NB4 (cell line): ENCODE measurements at regions not wholly inside any gene's neighbourhood (a gene's known extent, or its start where the extent isn't known, plus 50 kb on each side); places are given as distances from the start of the nearest gene placed in this dataset.

Experiments
- CTCF ChIP-seq: IDR thresholded peaks from one replicate; pipeline ENCODE4 v1.5.1; 2012; ENCODE audit warnings: low read depth, low read length
- POLR2A ChIP-seq: IDR thresholded peaks from 2 replicates; pipeline ENCODE4 v1.6.1; 2011; ENCODE audit warnings: mild to moderate bottlenecking; ENCODE audit not compliant: insufficient read length; ENCODE audit errors: extremely low read depth

GRCh38 chr1:78340006-78340405, 150.8 kb upstream of the PTGFR start:
- TF ChIP-seq CTCF, result no peak
- no peak for TF ChIP-seq POLR2A
